Erythroblast (primary cell): ENCODE measurements at regions not wholly inside any gene's neighbourhood (a gene's known extent, or its start where the extent isn't known, plus 50 kb on each side); places are given as distances from the start of the nearest gene placed in this dataset.

Experiments
- GATA1 ChIP-seq: IDR thresholded peaks from 2 replicates; pipeline ENCODE4 v1.6.1; 2011; ENCODE audit warnings: low read depth, mild to moderate bottlenecking, control low read depth, low read length, moderate library complexity
- POLR2A ChIP-seq: IDR thresholded peaks from 2 replicates; pipeline ENCODE4 v1.6.1; 2011; ENCODE audit warnings: mild to moderate bottlenecking, low read length

- TF ChIP-seq POLR2A: no peak
- no peak for TF ChIP-seq GATA1
Observed at GRCh38 chr15:98142572-98142971, 182.1 kb downstream of the ARRDC4 start.
